HCT116 (cell line): ENCODE measurements at regions not wholly inside any gene's neighbourhood (a gene's known extent, or its start where the extent isn't known, plus 50 kb on each side); places are given as distances from the start of the nearest gene placed in this dataset.

ENCODE experiments used
- ATAC-seq: fragments of 200-7000 bp; cut with Tn5 transposase; 2 replicates; pipeline ENCODE4 v1.9.1; 2020; ENCODE audit warnings: mild to moderate bottlenecking, moderate library complexity
- BruUV-seq: library from RNA; stranded (reverse); fragments of 400-500 nt; replicated peaks from 2 replicates; lab custom pipeline; 2021; lab: Mats Ljungman, UMichigan
- CTCF ChIA-PET: fragments of 300-600 bp; sonication (Branson Sonifier 250); formaldehyde crosslinking; loops from one replicate; lab custom pipeline; 2021; ENCODE audit warnings: antibody characterized with exemption; lab: Charles Lee
- POLR2A ChIA-PET: fragments of 300-600, 350-600 bp; sonication (Branson Sonifier 250); formaldehyde crosslinking; loops from one replicate; lab custom pipeline; 2021; ENCODE audit warnings: antibody characterized with exemption; lab: Charles Lee
- RAD21 ChIA-PET, 2 experiments: fragments of 300-600 bp; sonication (Branson Sonifier 250); formaldehyde crosslinking; loops; one replicate each; lab custom pipeline; 2023; ENCODE audit warnings: low total read pairs in 2 of 2; ENCODE audit not compliant: uncharacterized antibody in 2 of 2, unreplicated experiment in 2 of 2, low non-redundant PET in 1 of 2; lab: Charles Lee
- DNase-seq: peaks from one replicate; pipeline ENCODE4 v3.0.0-alpha.2; 2010; ENCODE audit warnings: low read depth, low spot score
- H2AFZ ChIP-seq: fragments of 200-600 bp; shearing (Covaris generic), sonication (generic); 2 replicates; pipeline ENCODE4 v1.6.1; 2017; ENCODE audit warnings: low read depth, mixed run types, mixed read lengths, antibody characterized with exemption, low read length; ENCODE audit not compliant: poor library complexity, severe bottlenecking
- H3K27ac ChIP-seq: 2 replicates; pipeline ENCODE4 v1.5.1; 2012; ENCODE audit warnings: low read depth, low read length
- H3K27me3 ChIP-seq: fragments of 200-600 bp; sonication (generic); 2 replicates; pipeline ENCODE4 v1.6.1; 2016; ENCODE audit warnings: mixed run types, low read length, mixed read lengths; ENCODE audit not compliant: insufficient read depth
- H3K36me3 ChIP-seq, 2 experiments: fragments of 200-500 bp in 1 of 2; fragments of 200-600 bp in 1 of 2; sonication (Bioruptor generic) in 1 of 2; sonication (generic) in 1 of 2; 2 replicates each; pipeline versions ENCODE4 v1.5.1 to v1.6.1; 2014 to 2016; ENCODE audit warnings: low read length in 2 of 2, inconsistent platforms in 1 of 2, mixed read lengths in 1 of 2, mixed run types in 1 of 2; ENCODE audit not compliant: insufficient read depth in 2 of 2, control insufficient read depth in 1 of 2
- H3K4me1 ChIP-seq, 2 experiments: fragments of 200-600 bp in 1 of 2; sonication (generic) in 1 of 2; 2 replicates each; pipeline versions ENCODE4 v1.5.1 to v1.6.1; 2012 to 2017; ENCODE audit warnings: low read length in 2 of 2, inconsistent platforms in 1 of 2, mild to moderate bottlenecking in 1 of 2, mixed read lengths in 1 of 2, mixed run types in 1 of 2, moderate library complexity in 1 of 2; ENCODE audit not compliant: insufficient read depth in 2 of 2, control insufficient read depth in 1 of 2
- H3K4me2 ChIP-seq: fragments of 200-600 bp; sonication (generic); 2 replicates; pipeline ENCODE4 v1.6.1; 2017; ENCODE audit warnings: mixed run types, low read length, mixed read lengths
- H3K4me3 ChIP-seq, 2 experiments: fragments of 200-600 bp in 1 of 2; sonication (generic) in 1 of 2; replicated peaks in 1 of 2; 2 replicates each; pipeline ENCODE4 v1.5.1; 2011 to 2016; ENCODE audit warnings: low read length in 2 of 2, control low read depth in 1 of 2, low read depth in 1 of 2, mild to moderate bottlenecking in 1 of 2, mixed read lengths in 1 of 2, mixed run types in 1 of 2
- H3K79me2 ChIP-seq: fragments of 200-600 bp; sonication (generic); 2 replicates; pipeline ENCODE4 v1.6.1; 2017; ENCODE audit warnings: mild to moderate bottlenecking, mixed run types, low read length, moderate library complexity, mixed read lengths; ENCODE audit not compliant: insufficient read depth
- H3K9ac ChIP-seq: fragments of 200-600 bp; sonication (generic); 2 replicates; pipeline ENCODE4 v1.6.1; 2016; ENCODE audit warnings: low read length, mixed read lengths
- H3K9me2 ChIP-seq: fragments of 200-600 bp; sonication (generic), shearing (Covaris generic); 2 replicates; pipeline ENCODE4 v1.6.1; 2017; ENCODE audit warnings: mixed run types, mild to moderate bottlenecking, moderate library complexity; ENCODE audit not compliant: insufficient read depth
- H3K9me3 ChIP-seq, 2 experiments: fragments of 200-500 bp in 1 of 2; fragments of 200-600 bp in 1 of 2; sonication (Bioruptor generic) in 1 of 2; sonication (generic) in 1 of 2; 2 replicates each; pipeline ENCODE4 v1.6.1; 2014 to 2017; ENCODE audit warnings: low read length in 2 of 2, mixed read lengths in 2 of 2, inconsistent platforms in 1 of 2, low read depth in 1 of 2, mild to moderate bottlenecking in 1 of 2, mixed run types in 1 of 2, moderate library complexity in 1 of 2; ENCODE audit not compliant: control insufficient read depth in 1 of 2, insufficient read depth in 1 of 2
- H4K20me1 ChIP-seq: fragments of 200-600 bp; sonication (generic), shearing (Covaris generic); 2 replicates; pipeline ENCODE4 v1.6.1; 2017; ENCODE audit warnings: mixed run types, mild to moderate bottlenecking, moderate library complexity; ENCODE audit not compliant: insufficient read depth
- CBX3 ChIP-seq: IDR thresholded peaks from 2 replicates; pipeline ENCODE4 v1.6.1; 2012; ENCODE audit warnings: low read depth
- CEBPB ChIP-seq: IDR thresholded peaks from 2 replicates; pipeline ENCODE4 v1.6.1; 2012; ENCODE audit warnings: low read depth
- EZH2 ChIP-seq: fragments of 200-600 bp; sonication (generic); IDR thresholded peaks from 2 replicates; pipeline ENCODE4 v1.6.1; 2017; ENCODE audit warnings: antibody characterized with exemption, mixed run types
- EZH2phosphoT487 ChIP-seq: fragments of 200-600 bp; IDR thresholded peaks from 2 replicates; pipeline ENCODE4 v1.6.1; 2018; ENCODE audit warnings: antibody characterized with exemption, borderline replicate concordance
- JUND ChIP-seq: IDR thresholded peaks from 2 replicates; pipeline ENCODE4 v1.6.1; 2012
- POLR2A ChIP-seq: IDR thresholded peaks from 2 replicates; pipeline ENCODE4 v1.7.0; 2011; ENCODE audit warnings: borderline replicate concordance; ENCODE audit not compliant: insufficient read depth, insufficient read length; ENCODE audit errors: extremely low read depth
- POLR2AphosphoS5 ChIP-seq: IDR thresholded peaks from 2 replicates; pipeline ENCODE4 v1.6.1; 2011; ENCODE audit warnings: mild to moderate bottlenecking, low read depth, low read length, moderate library complexity
- SRF ChIP-seq: IDR thresholded peaks from 2 replicates; pipeline ENCODE4 v1.6.1; 2012; ENCODE audit warnings: low read depth
- TCF7L2 ChIP-seq: IDR thresholded peaks from 2 replicates; pipeline ENCODE4 v1.7.0; 2011; ENCODE audit warnings: borderline replicate concordance, inconsistent platforms; ENCODE audit not compliant: insufficient read depth, insufficient read length; ENCODE audit errors: extremely low read depth
- YY1 ChIP-seq: IDR thresholded peaks from 2 replicates; pipeline ENCODE4 v1.6.1; 2011; ENCODE audit warnings: low read length, low read depth, moderate library complexity, mild to moderate bottlenecking; ENCODE audit not compliant: insufficient replicate concordance; ENCODE audit errors: extremely low read depth
- intact Hi-C: fragments of 100-400 bp; cut with micrococcal nuclease; formaldehyde crosslinking; loops from 2 replicates; pipeline ENCODE4 v1.10.0; 2022
- TF ChIP-seq, protein P1 (sequence below): IDR thresholded peaks from 2 replicates; pipeline ENCODE4 v1.6.1; 2011; ENCODE audit warnings: mild to moderate bottlenecking, low read length, moderate library complexity; ENCODE audit not compliant: insufficient replicate concordance; ENCODE audit errors: extremely low read depth

DNA sequence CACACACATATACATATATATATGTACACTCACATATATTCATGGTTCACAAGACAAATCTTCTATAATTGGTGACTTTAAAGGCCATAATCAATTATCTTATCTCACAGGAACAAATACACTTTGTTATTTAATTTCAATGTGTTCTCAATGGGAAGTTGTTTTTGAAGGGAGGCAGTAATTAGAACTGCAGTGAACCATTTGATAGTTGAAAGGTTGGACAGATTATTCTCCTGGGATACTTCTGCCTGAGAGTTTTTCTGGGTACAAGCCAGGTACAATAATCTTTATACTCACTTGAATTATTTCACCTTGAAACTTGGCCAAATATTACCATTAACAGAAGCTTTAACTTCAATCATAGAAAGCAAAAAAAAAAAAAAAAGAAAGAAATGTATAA, 546.6 kb upstream of the LRRTM4 start:
- no peak overlapping the region for H3K27ac ChIP-seq
- H3K4me2 ChIP-seq: no peak overlapping the region
- no peaks in the 10 kb centered on the region for H3K4me1 ChIP-seq
- H3K9ac ChIP-seq: no peak overlapping the region
- ChIA-PET RAD21 (no interaction called here), POLR2A (no interaction called here), CTCF (no interaction called here)
- DNase-seq (no peak), ATAC-seq (no peak)
- H3K4me3 ChIP-seq: no peak overlapping the region
- H4K20me1 ChIP-seq: no peaks in the 10 kb centered on the region
- no peaks in the 10 kb centered on the region for H3K79me2 ChIP-seq
- no peak overlapping the region for H2AFZ ChIP-seq
- intact Hi-C loops: no loop called here
- no TSS peak for BruUV-seq
- no peaks in the 10 kb centered on the region for H3K27me3 ChIP-seq
- no peaks in the 10 kb centered on the region for H3K36me3 ChIP-seq
- H3K9me3 ChIP-seq: peaks cover 8 to 10% of the 10 kb centered on the region in 2 experiments; a peak in 2 of 4 replicates
- TF ChIP-seq SRF: no peak
- no peak for TF ChIP-seq EZH2phosphoT487
- TF ChIP-seq CEBPB: no peak
- TF ChIP-seq POLR2A: no peak
- TF ChIP-seq CBX3: no peak
- TF ChIP-seq TCF7L2: no peak
- no peak for TF ChIP-seq YY1
- TF ChIP-seq JUND: no peak
- TF ChIP-seq POLR2AphosphoS5: no peak
- TF ChIP-seq, protein P1, sequence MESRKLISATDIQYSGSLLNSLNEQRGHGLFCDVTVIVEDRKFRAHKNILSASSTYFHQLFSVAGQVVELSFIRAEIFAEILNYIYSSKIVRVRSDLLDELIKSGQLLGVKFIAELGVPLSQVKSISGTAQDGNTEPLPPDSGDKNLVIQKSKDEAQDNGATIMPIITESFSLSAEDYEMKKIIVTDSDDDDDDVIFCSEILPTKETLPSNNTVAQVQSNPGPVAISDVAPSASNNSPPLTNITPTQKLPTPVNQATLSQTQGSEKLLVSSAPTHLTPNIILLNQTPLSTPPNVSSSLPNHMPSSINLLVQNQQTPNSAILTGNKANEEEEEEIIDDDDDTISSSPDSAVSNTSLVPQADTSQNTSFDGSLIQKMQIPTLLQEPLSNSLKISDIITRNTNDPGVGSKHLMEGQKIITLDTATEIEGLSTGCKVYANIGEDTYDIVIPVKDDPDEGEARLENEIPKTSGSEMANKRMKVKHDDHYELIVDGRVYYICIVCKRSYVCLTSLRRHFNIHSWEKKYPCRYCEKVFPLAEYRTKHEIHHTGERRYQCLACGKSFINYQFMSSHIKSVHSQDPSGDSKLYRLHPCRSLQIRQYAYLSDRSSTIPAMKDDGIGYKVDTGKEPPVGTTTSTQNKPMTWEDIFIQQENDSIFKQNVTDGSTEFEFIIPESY: no peak
- no peak for TF ChIP-seq EZH2
- no peaks in the 10 kb centered on the region for H3K9me2 ChIP-seq
